C4-2B (cell line): ENCODE measurements at regions not wholly inside any gene's neighbourhood (a gene's known extent, or its start where the extent isn't known, plus 50 kb on each side); places are given as distances from the start of the nearest gene placed in this dataset.

Experiments used
- H3K27ac ChIP-seq: fragments of 450-650 bp; 2 replicates; pipeline ENCODE4 v1.5.1; 2017
- ZFX ChIP-seq: fragments of 450-650 bp; IDR thresholded peaks from 2 replicates; pipeline ENCODE4 v1.6.1; 2017
- TF ChIP-seq, protein P1 (sequence below): fragments of 450-650 bp; conservative IDR thresholded peaks from 2 replicates; pipeline ENCODE4 v1.5.1; 2017; ENCODE audit warnings: mild to moderate bottlenecking

DNA sequence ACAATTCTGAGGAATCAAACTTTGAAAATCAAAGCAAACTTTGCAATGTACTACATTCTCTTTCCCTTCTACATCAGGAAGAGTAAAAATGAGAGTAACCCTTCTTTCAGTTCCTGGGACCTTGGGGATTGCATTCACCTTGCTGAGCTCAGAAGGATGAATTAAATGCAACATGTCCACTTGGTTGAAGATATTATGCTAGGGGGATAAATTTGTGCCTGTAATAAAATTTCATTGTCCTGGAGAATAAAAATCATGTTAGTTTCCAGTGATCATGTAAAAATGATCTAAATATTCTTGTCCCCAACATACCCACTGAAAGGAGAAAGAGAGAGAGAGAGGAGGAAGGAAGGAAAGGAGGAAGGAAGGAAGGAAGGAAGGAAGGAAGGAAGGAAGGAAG is 587.1 kb upstream of the NEGR1 start:
- TF ChIP-seq ZFX: no peak
- TF ChIP-seq, protein P1, sequence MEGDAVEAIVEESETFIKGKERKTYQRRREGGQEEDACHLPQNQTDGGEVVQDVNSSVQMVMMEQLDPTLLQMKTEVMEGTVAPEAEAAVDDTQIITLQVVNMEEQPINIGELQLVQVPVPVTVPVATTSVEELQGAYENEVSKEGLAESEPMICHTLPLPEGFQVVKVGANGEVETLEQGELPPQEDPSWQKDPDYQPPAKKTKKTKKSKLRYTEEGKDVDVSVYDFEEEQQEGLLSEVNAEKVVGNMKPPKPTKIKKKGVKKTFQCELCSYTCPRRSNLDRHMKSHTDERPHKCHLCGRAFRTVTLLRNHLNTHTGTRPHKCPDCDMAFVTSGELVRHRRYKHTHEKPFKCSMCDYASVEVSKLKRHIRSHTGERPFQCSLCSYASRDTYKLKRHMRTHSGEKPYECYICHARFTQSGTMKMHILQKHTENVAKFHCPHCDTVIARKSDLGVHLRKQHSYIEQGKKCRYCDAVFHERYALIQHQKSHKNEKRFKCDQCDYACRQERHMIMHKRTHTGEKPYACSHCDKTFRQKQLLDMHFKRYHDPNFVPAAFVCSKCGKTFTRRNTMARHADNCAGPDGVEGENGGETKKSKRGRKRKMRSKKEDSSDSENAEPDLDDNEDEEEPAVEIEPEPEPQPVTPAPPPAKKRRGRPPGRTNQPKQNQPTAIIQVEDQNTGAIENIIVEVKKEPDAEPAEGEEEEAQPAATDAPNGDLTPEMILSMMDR: no peak
- no peak overlapping the region for H3K27ac ChIP-seq

DNA sequence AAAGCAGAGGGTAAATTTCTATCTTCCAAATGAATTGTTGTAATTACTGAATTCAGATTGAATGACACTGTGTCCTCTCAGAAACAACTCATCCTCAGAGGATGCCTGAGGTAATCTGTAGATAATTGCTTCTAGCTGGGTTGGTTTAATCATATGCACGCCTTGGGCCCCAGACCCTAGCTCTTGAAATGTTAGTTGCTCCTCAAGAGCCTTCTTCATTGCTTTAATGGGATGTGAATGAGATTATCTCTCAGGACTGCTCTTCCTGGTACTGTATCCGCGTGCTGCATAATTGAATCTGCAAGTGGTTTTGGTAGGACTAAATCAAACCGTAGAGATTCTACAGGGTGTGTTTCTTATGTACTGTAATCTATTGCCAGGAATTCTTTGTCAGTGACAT is 569.3 kb upstream of the NEGR1 start:
- H3K27ac ChIP-seq: no peak overlapping the region
- TF ChIP-seq, protein P1: no peak
- no peak for TF ChIP-seq ZFX

DNA sequence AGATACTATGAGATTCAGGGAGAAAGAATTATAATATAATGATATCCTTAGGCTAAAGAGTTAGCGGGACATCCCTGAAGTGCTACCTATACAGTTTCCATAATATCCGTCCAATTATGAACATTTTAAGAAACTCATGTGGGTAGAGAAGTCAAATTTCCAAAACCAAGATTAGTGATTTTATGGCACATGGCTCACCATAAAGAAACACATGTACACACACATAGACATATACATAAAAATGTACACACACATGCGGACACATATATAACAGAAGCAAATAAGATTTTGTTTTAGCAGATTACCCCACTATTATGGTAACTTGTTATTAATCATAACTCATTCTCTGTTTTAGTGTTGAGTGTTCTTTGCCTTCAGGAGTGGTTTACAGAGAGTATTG is 566.7 kb upstream of the NEGR1 start:
- TF ChIP-seq, protein P1: no peak
- no peak for TF ChIP-seq ZFX

DNA sequence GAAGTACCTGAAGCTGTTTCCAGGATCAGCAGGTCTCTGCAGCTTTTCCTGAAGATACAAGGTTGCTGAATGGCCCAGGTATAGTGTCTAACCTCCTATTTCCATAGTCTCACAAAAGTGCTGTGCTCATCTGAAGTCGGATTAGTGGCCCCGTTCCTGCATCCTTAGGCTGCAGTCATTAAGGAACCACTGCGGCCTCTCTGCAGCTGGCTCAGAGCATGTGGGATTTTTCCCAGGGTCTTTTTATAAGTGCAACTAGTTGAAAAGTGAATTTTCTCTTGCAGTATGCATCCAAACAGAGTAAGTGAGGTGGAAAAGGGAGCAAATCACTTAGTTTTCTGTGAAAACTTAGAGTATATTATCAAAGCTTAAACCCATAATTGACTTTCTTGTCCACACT is 565.3 kb upstream of the NEGR1 start:
- TF ChIP-seq, protein P1: no peak
- TF ChIP-seq ZFX: no peak
- H3K27ac ChIP-seq: no peak overlapping the region

More for the DNA sequence above, 566.7 kb upstream of the NEGR1 start:
- H3K27ac ChIP-seq: no peak overlapping the region

DNA sequence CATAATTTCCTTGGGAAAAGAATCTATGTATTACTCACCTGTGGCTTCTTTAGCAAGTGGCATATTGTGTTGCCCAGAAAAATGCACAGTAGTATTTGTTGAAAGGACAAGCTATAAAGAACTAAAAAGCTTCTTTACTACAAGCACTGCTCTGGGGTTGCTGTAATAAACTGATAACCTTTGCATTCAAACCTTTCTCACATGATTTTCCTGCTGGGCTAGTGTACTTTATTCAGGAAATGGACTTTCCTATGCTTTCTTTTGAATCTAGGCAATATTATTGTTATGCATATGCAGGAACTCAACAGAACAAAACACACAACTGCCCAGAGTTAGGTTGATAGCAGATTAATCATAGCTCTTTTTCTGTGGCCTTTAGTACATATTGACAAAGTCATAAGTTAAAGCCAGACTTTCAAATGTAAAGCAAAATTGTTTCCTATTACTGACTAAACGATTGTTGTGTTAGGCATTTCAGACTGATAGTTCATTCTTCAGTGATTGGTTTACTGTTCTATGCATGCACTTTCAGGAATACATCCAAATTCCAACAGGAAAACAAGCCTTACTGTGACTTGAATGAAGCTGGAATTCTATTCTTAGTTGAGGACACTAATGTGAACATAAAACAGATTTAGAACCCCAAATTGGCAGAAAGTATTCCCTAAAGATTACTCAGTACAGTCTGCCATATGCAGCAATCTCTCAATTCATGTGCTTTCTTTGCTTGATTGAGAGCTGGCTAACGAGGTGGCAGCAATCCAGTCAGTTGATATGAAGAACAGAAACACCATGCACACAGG is 564.3 kb upstream of the NEGR1 start:
- no peak overlapping the region for H3K27ac ChIP-seq
- no peak for TF ChIP-seq ZFX
- TF ChIP-seq, protein P1: no peak

DNA sequence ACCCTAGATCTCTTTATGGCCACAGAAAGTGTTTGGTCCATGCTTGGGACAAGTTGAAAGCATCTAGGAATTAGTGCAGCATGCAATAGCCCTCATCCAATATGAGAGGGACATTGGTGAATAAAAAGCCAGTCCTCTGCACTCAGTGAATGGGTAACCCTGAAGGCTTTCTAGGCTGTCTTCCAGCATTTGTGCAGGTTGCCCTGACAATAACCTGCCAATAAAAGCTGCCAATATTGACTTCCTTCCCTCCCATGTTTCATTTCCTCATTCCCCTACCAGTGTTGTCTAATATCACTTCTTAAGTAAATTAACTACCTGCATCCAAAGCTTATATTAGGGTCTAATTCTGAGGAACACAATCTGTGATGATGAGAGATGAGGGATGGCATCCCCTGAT is 563.6 kb upstream of the NEGR1 start:
- no peak for TF ChIP-seq ZFX
- TF ChIP-seq, protein P1: no peak
- no peak overlapping the region for H3K27ac ChIP-seq

DNA sequence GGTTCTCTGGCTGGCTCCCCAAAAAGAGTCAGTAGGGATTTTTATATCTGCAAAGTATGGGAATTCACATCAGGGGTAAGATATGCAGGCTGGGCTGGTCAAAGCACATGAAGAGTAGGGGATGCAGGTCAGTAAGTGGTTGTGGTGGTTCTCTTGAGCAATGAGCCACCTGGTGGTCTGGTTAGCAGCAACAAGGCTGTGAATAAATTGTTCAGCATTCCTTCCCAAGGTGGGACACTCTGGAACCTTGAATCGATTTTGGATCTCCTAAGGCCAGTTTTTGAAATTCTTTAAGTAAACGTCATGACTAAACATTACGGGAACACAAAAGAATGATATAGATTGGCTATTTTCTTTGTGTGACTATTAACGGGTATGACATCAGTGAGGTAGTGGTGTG is 563.0 kb upstream of the NEGR1 start:
- TF ChIP-seq, protein P1: peak; percentile 30
- TF ChIP-seq ZFX: no peak
- no peak overlapping the region for H3K27ac ChIP-seq
